Effector CD8-positive, alpha-beta T cell (primary cell): ENCODE measurements at regions not wholly inside any gene's neighbourhood (a gene's known extent, or its start where the extent isn't known, plus 50 kb on each side); places are given as distances from the start of the nearest gene placed in this dataset.
"Not testable (repeated sequence)": the region's sequence is repeated elsewhere in the genome, so short reads cannot be mapped to it uniquely, and the experiment has no call there.

Source experiments
- DNase-seq: peaks from one replicate; lab custom pipeline; 2025; lab: John Stamatoyannopoulos, UW

- DNase-seq: no peak
Observed at GRCh38 chr3:56955492-56956111, 104.9 kb upstream of the SPATA12 start.

DNA sequence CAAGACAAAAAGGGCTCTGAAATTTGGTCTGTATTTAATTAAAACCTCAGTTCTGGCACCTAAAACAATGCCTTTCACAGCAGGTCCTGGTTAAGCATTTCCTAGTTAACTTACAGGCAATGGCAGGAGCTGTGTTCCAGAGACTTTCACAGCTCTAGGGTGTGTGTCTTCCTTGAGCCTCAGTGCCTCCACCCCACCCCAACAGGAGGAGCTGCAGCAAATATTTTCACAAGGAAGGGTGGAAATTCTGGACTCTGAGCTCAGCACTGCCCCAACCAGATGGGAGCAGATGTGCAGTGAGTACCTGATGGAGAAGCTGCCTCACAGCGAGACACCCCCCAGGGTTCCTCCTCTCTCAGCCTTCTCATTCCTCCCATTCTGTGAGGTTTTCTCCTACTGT, 106.3 kb upstream of the SPATA12 start:
- no peak for DNase-seq

DNA sequence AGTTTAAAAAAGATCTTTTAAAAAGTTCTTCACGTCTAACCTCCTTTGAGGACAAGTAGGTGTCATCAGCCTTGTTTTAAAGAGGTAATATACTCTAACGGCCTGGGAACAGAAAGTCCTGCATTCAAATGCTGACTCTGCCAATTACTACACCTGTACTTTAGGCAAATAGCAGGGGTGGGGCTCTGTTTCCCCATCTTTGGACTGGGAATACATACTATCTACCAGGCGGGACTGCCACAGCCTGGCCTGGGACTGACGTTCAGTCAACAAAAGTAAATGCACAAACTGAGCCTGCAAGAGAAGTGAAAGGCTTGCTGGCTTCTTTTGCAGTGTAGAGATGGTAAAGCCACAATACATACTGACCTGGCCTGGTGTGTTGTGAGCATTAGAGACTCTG, 107.6 kb upstream of the SPATA12 start:
- no peak for DNase-seq

- no peak for DNase-seq
Observed at GRCh38 chr3:56952061-56952460, 108.4 kb upstream of the SPATA12 start.

DNA sequence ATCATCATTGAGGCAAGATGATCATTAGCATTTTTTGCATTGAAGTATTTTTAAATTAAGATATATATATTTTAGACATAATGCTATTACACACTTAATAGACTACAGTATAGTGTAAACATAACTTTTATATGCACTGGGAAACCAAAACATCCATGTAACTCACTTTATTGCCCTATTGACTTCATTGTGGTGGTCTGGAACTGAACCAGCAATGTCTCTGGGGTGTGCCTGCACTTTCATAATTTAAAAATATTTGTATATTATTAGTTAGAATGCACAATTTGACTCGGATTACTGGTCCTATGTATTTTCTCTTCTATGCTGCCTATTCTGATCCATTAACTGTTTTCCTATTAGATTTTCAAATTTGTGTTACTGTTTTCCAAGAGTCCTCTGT, 109.1 kb upstream of the SPATA12 start:
- no peak for DNase-seq

GRCh38 chr3:56945378-56945777, 115.1 kb upstream of the SPATA12 start:
- DNase-seq: not testable (repeated sequence)

- no peak for DNase-seq
Observed at GRCh38 chr3:56942523-56942922, 117.9 kb upstream of the SPATA12 start.

GRCh38 chr3:56940976-56941375, 119.5 kb upstream of the SPATA12 start:
- no peak for DNase-seq

- DNase-seq: no peak
Observed at GRCh38 chr3:56940321-56940720, 120.1 kb upstream of the SPATA12 start.

- no peak for DNase-seq
Observed at GRCh38 chr3:56939834-56940233, 120.6 kb upstream of the SPATA12 start.

GRCh38 chr3:56938530-56938929, 121.9 kb upstream of the SPATA12 start:
- DNase-seq: no peak

- no peak for DNase-seq
Observed at GRCh38 chr3:56937580-56937979, 122.9 kb upstream of the SPATA12 start.

DNA sequence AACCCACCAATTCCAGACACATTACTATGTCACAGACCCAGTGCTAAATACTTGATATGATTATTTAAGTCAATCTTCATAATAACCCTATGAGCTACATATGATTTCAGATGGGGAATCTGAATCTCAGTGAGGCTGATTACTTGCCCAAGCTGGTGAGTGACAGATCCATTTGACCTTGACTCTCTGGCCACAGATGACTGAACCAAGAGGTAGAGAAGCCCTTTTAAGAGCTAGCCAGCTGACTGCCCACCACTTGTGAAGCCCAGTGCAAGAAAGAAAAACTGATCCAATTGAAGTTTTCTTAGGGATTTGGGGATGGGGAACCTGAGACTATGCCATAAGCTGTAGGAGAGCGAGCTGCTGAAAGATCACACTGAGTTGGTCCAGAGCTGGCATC, 124.7 kb upstream of the SPATA12 start:
- no peak for DNase-seq

DNA sequence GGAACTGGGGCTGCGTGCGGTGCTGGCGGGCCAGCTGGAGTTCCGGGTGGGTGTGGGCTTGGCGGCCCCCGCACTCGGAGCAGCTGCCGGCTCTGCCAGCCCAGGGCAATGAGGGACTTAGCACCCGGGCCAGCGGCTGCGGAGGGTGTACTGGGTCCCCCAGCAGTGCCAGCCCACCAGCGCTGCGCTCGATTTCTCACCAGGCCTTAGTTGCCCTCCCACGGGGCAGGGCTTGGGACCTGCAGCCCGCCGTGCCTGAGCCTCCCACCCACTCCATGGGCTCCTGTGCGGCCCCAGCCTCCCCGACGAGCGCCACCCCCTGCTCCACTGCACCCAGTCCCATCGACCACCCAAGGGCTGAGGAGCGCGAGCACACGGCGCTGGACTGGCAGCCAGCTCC, 126.0 kb upstream of the SPATA12 start:
- DNase-seq: not testable (repeated sequence)

DNA sequence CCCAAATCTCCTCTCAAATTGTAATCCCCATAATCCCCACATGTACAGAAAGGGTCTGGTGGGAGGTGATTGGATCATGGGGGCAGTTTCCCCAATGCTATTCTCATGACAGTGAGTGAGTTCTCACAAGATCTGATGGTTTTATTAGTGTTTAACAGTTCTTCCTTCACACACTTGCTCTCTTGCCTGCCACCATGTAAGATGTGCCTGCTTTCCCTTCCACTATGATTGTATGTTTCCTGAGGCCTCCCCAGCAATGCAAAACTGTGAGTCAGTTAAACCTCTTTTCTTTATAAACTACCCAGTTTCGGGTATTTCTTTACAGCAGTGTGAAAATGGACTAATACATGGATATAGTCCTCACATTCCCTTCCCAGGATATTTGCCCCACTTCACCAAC, 126.7 kb upstream of the SPATA12 start:
- DNase-seq: no peak

DNA sequence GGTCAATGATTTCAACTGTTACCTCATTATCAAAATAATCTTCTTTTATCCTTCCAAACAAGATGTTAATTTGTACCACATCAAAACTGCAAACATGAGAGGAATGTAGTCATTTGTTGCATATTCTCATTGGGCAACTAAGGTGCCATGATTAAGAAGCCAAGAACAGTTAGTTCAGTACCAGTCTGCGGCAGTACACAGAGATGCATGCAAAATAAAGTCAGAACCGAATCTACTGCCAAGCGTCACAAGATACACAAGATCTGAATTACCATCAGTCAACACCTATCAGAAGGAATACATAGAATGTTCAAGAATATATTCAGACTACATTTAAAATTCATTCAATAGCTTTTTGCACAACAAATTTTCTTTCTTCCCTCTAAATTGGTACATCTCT, 127.6 kb upstream of the SPATA12 start:
- DNase-seq: no peak

DNA sequence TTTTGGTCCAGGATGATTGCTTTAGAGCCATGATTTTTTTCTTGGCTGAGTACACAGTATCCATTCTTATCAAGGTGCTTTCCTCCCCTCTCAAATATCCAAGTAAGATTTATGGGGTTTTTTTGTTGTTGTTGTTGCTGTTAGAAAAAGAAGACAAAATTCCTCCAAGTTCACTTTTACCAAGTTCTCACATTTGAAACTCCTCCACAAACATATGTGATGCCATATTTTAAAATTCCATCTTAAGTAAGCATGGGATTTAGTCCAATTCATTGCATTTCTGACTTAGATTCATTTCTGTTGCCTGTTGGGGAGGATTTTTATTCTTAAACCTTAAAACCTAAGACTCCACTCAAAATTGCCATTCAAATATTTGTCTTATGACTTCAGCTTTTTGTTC, 128.6 kb upstream of the SPATA12 start:
- DNase-seq: no peak

DNA sequence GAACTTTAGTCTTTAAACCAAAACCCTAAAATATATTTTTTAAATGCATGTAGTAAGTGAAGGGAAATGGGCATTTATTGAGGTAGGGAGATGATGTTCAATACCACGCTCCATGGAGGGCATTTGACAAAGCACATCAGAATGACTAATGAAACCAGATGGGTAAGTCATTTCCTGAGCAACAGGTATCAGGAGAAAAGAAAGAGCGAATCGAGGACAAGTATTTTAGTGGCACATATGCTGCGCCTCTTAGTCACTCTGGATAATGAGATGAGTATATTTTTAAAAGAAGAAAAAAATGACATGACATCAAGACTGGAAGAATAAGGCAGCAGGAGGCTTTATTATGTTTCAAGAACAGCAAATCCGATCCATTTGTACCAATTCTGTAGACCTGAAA, 129.0 kb upstream of the ARHGEF3 start:
- DNase-seq: no peak

GRCh38 chr3:56929809-56930615, 128.3 kb upstream of the ARHGEF3 start:
- DNase-seq: no peak

DNA sequence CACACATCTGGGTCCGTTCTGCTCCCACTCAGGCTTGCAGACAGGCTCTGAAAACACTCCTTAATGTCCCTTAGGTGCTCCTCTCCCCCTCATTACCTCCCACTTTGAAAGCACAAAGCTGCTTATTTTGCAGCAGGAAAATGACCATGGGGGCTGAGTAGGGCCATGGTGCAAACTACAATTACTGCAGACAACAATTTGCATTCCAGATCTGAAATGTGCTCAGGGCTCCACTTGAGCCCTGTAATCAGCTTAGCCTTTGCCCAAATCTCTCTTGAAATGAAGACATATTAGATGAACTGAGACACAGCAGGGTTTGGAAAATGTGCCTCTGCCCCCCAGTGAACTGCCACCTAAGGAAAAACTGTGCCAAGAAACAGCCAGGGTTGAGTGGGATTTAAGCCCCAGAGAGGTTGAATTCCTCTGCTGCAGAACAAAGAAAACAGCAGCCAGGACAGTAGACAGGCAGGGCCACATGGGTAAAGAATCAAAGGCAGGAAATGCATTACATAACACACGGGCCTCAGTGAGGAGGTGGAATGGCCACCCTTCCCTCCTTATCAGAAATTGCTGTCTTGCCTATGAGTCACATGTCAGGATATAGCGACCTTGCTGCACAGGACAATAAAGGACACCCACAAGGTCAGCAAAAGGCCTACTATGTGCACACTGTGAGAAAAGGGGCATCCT, 126.8 kb upstream of the ARHGEF3 start:
- DNase-seq: no peak

DNA sequence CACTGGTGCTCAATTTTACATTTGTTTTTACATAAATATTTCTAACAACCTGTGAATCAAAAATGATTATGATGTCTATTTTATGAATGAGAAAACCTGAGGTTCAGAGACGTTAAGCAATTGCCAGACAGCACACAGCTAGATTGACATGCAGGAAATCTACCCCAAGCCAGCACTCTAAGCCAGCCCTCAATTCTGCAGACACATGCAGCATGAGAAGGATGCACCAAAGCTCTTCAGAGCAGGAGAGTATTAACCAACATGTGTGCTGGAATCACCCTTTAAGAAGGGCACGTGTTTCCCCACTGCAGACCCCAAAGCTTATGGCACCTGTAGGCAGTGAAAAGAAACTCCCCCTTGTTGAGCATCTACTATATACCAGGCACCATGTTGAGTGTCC, 126.1 kb upstream of the ARHGEF3 start:
- DNase-seq: no peak

DNA sequence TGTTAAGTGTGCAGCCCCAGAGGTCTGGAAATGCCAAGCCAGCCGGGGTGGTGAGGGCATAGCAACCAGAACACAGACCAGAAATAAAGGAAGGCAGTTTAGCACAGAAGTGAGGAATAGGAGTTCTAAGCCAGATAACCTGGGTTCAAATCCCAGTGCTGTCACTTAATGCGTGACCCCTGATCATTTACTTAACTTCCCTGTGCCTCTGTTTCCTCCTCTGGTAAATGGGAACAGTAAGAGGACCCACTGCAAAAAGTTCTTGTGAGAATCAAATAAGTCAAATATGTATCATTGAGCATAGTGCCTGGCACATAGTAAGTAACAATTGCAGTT, 125.2 kb upstream of the ARHGEF3 start:
- no peak for DNase-seq

GRCh38 chr3:56926243-56926946, 124.6 kb upstream of the ARHGEF3 start:
- DNase-seq: no peak
